Activated CD4-positive, alpha-beta T cell treated with anti-CD3 and anti-CD28 coated beads for 36 hours (primary cell): ENCODE measurements at regions not wholly inside any gene's neighbourhood (a gene's known extent, or its start where the extent isn't known, plus 50 kb on each side); places are given as distances from the start of the nearest gene placed in this dataset.

Experiments used
- ATAC-seq: fragments of 200-7000 bp; cut with Tn5 transposase; one replicate; pipeline ENCODE4 v1.10.0; 2021; ENCODE audit warnings: mild to moderate bottlenecking, moderate library complexity
- CTCF ChIA-PET: fragments of 350-600 bp; sonication (Branson Sonifier 250); formaldehyde crosslinking; loops from one replicate; lab custom pipeline; 2021; ENCODE audit warnings: antibody characterized with exemption; lab: Charles Lee
- POLR2A ChIA-PET: fragments of 350-600 bp; sonication (Branson Sonifier 250); formaldehyde crosslinking; loops from one replicate; lab custom pipeline; 2021; ENCODE audit warnings: antibody characterized with exemption, inconsistent platforms; lab: Charles Lee
- DNase-seq: peaks from one replicate; pipeline ENCODE4 v3.0.0-alpha.2; 2020
- H3K27ac Mint-ChIP-seq: one replicate; pipeline ENCODE4 v1.8.0; 2021; ENCODE audit warnings: mixed read lengths
- H3K27me3 Mint-ChIP-seq: one replicate; pipeline ENCODE4 v1.8.0; 2021; ENCODE audit warnings: mixed read lengths
- H3K36me3 Mint-ChIP-seq: one replicate; pipeline ENCODE4 v1.8.0; 2021; ENCODE audit warnings: low read depth, mixed read lengths
- H3K4me1 Mint-ChIP-seq: one replicate; pipeline ENCODE4 v1.8.0; 2021; ENCODE audit warnings: mixed read lengths
- H3K4me3 Mint-ChIP-seq: one replicate; pipeline ENCODE4 v1.8.0; 2021; ENCODE audit warnings: mild to moderate bottlenecking, moderate library complexity, mixed read lengths
- H3K9me3 Mint-ChIP-seq: one replicate; pipeline ENCODE4 v1.8.0; 2021; ENCODE audit warnings: low read depth, mixed read lengths
- intact Hi-C, 2 experiments: fragments of 100-400 bp; cut with DNase I in 1 of 2; cut with micrococcal nuclease in 1 of 2; formaldehyde crosslinking; loops; one replicate each; pipeline versions ENCODE4 v1.14.2 to v1.15.1; 2022 to 2024; cut with DNase I, micrococcal nuclease

- no peaks in the 10 kb centered on the region for H3K27me3 Mint-ChIP-seq
- DNase-seq, result no peak
- no peak for ATAC-seq
- ChIA-PET POLR2A (no interaction called here), CTCF (interaction anchor here (0.8 kb wide), 1 partner anchor 105 kb away, joined by 3 read pairs; no protein-coding TSS in a partner anchor)
- no peak overlapping the region for H3K27ac Mint-ChIP-seq
- no peaks in the 10 kb centered on the region for H3K36me3 Mint-ChIP-seq
- H3K9me3 Mint-ChIP-seq, result peaks cover 1% of the 10 kb centered on the region
- intact Hi-C loops, result no loop called here
- H3K4me3 Mint-ChIP-seq, result no peak overlapping the region
- no peaks in the 10 kb centered on the region for H3K4me1 Mint-ChIP-seq
Measured at GRCh38 chr9:80435591-80435990, 863.8 kb downstream of the TLE4 start.

DNA sequence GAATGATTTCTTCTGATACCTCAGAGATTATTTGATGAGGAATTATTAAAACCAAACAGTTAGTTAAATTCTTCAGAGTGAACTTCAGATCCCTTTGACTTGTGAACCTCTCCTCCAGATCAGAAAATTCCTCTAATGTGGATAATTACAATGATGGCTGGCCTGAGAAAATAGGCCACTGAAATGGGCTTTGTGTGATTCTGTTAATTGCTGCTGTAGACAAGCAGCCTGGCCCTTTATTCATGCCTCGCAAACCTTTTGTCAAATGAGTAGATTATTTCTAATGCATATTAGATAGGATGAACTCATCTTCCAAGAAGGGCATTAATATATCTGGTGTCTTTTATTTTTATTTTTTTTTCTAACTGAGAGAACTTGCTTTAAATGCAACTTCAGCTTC is 855.2 kb downstream of the TLE4 start:
- CTCF ChIA-PET, result no interaction called here
- Mint-ChIP-seq H3K4me1 (no peaks in the 10 kb centered on the region), H3K36me3 (no peaks in the 10 kb centered on the region), H3K27me3 (no peaks in the 10 kb centered on the region), H3K4me3 (no peak overlapping the region), H3K27ac (no peak overlapping the region), H3K9me3 (peaks cover 1% of the 10 kb centered on the region)
- POLR2A ChIA-PET, result no interaction called here
- no peak for ATAC-seq
- no peak for DNase-seq
- intact Hi-C loops, result no loop called here

- DNase-seq (no peak), ATAC-seq (no peak)
- intact Hi-C loops, result no loop called here
- POLR2A ChIA-PET, result no interaction called here
- peaks cover 20% of the 10 kb centered on the region for H3K9me3 Mint-ChIP-seq
- H3K36me3 Mint-ChIP-seq, result no peaks in the 10 kb centered on the region
- no peak overlapping the region for H3K27ac Mint-ChIP-seq
- no peaks in the 10 kb centered on the region for H3K4me1 Mint-ChIP-seq
- CTCF ChIA-PET, result no interaction called here
- H3K4me3 Mint-ChIP-seq, result no peak overlapping the region
- H3K27me3 Mint-ChIP-seq, result no peaks in the 10 kb centered on the region
Measured at GRCh38 chr9:80417211-80417773, 845.5 kb downstream of the TLE4 start.

DNA sequence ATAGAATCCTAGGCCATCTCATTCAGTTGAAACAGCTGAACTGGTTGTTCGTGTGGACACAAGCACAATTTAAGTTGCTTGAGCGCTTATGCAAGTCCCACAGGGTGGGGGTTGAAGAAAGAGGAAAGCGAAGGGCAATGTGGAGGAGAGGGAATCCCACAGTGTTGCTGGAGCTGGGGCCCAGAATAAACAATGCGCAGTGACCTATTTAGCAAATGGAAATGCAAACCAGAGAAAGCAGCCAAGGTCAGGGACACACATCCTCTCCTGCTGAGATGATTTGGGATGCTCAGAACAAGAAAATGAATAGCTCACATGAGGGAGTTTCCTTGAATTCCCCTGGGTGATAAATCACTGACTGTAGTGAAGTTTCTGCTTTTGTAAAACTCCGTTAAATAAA is 838.3 kb downstream of the TLE4 start:
- H3K36me3 Mint-ChIP-seq, result no peaks in the 10 kb centered on the region
- H3K4me1 Mint-ChIP-seq, result no peaks in the 10 kb centered on the region
- no peak overlapping the region for H3K27ac Mint-ChIP-seq
- H3K27me3 Mint-ChIP-seq, result no peaks in the 10 kb centered on the region
- POLR2A ChIA-PET, result no interaction called here
- no peak overlapping the region for H3K4me3 Mint-ChIP-seq
- CTCF ChIA-PET, result interaction anchor here (0.6 to 0.7 kb wide), 3 partner anchors 42 to 1569 kb away, joined by 3 read pairs; no protein-coding TSS in a partner anchor
- DNase-seq (no peak), ATAC-seq (no peak)
- intact Hi-C loops, result no loop called here
- no peaks in the 10 kb centered on the region for H3K9me3 Mint-ChIP-seq

- Mint-ChIP-seq H3K9me3 (no peaks in the 10 kb centered on the region), H3K36me3 (no peaks in the 10 kb centered on the region), H3K27me3 (no peaks in the 10 kb centered on the region), H3K27ac (no peak overlapping the region), H3K4me1 (no peaks in the 10 kb centered on the region), H3K4me3 (no peak overlapping the region)
- intact Hi-C loops, result no loop called here
- no peak for DNase-seq
- no peak for ATAC-seq
- CTCF ChIA-PET, result no interaction called here
- POLR2A ChIA-PET, result no interaction called here
Measured at GRCh38 chr9:80407220-80407619, 835.5 kb downstream of the TLE4 start.

GRCh38 chr9:80401243-80401642 is 829.5 kb downstream of the TLE4 start:
- Mint-ChIP-seq H3K27me3 (no peaks in the 10 kb centered on the region), H3K36me3 (no peaks in the 10 kb centered on the region), H3K4me3 (no peak overlapping the region), H3K9me3 (no peaks in the 10 kb centered on the region), H3K4me1 (no peaks in the 10 kb centered on the region), H3K27ac (no peak overlapping the region)
- intact Hi-C loops, result no loop called here
- DNase-seq (no peak), ATAC-seq (no peak)
- CTCF ChIA-PET, result no interaction called here
- POLR2A ChIA-PET, result no interaction called here

DNA sequence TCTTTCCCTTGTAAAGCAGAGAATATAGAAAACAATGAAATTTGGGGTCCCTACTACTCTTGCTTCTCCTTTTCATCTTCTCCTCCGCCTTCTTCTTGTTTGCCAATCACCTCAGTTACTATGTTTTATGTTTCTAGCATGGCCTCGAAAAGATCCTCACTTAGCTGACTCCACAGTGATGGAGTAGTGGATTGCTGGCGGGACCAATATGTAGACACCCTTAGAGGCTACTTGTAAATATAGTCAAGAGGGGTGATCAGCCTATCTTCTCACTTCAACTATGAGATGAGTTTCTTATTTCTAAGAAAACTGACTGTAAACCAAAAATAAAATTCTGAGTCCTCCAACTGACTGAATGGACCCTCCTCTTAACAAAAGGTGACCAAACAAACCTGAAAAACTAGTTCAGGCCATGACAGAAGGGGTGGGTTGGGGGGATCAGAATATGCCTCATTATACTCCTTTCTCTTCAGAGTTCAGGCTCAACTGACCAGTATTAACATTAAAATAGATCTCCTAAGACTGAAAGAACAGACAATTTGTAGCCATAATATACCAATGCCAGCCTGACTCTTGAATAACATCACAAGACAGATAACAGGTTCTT is 829.0 kb downstream of the TLE4 start:
- no peak for ATAC-seq
- no peak for DNase-seq
- Mint-ChIP-seq H3K9me3 (no peaks in the 10 kb centered on the region), H3K27me3 (no peaks in the 10 kb centered on the region), H3K4me3 (no peak overlapping the region), H3K27ac (no peak overlapping the region), H3K4me1 (no peaks in the 10 kb centered on the region), H3K36me3 (no peaks in the 10 kb centered on the region)
- ChIA-PET CTCF (no interaction called here), POLR2A (no interaction called here)
- intact Hi-C loops, result no loop called here

GRCh38 chr9:80399606-80400005 is 827.8 kb downstream of the TLE4 start:
- H3K4me3 Mint-ChIP-seq, result no peak overlapping the region
- H3K27ac Mint-ChIP-seq, result no peak overlapping the region
- H3K9me3 Mint-ChIP-seq, result no peaks in the 10 kb centered on the region
- no peaks in the 10 kb centered on the region for H3K27me3 Mint-ChIP-seq
- no peaks in the 10 kb centered on the region for H3K4me1 Mint-ChIP-seq
- DNase-seq (no peak), ATAC-seq (no peak)
- intact Hi-C loops, result no loop called here
- POLR2A ChIA-PET, result no interaction called here
- no peaks in the 10 kb centered on the region for H3K36me3 Mint-ChIP-seq
- CTCF ChIA-PET, result no interaction called here

- ATAC-seq (no peak), DNase-seq (no peak)
- no peaks in the 10 kb centered on the region for H3K4me1 Mint-ChIP-seq
- H3K27ac Mint-ChIP-seq, result no peak overlapping the region
- ChIA-PET CTCF (no interaction called here), POLR2A (no interaction called here)
- no peak overlapping the region for H3K4me3 Mint-ChIP-seq
- no peaks in the 10 kb centered on the region for H3K36me3 Mint-ChIP-seq
- peaks cover 9% of the 10 kb centered on the region for H3K9me3 Mint-ChIP-seq
- H3K27me3 Mint-ChIP-seq, result no peaks in the 10 kb centered on the region
- intact Hi-C loops, result no loop called here
Measured at GRCh38 chr9:80387828-80388227, 816.1 kb downstream of the TLE4 start.

DNA sequence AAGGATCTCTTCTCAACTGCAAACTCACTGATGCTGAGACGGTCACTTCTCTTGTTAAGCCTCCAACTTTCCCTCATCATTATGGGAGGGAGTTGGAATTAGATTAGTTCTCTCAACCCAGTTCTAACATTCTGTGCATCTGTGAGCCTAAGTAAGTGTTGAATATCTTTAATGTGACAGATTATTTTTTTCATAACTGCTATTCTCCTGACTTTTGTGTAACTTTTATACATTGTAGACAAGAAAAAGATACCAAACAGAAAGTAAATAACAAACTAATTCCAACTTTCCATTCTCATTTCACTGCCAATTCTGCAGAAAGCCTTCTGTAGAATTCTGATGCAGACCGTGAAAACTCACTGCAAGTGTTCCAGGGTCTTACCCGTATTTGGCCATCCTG is 813.5 kb downstream of the TLE4 start:
- DNase-seq (no peak), ATAC-seq (no peak)
- H3K27ac Mint-ChIP-seq, result no peak overlapping the region
- no peak overlapping the region for H3K4me3 Mint-ChIP-seq
- H3K27me3 Mint-ChIP-seq, result no peaks in the 10 kb centered on the region
- H3K9me3 Mint-ChIP-seq, result peaks cover 3% of the 10 kb centered on the region
- H3K36me3 Mint-ChIP-seq, result no peaks in the 10 kb centered on the region
- CTCF ChIA-PET, result no interaction called here
- H3K4me1 Mint-ChIP-seq, result no peaks in the 10 kb centered on the region
- intact Hi-C loops, result no loop called here
- POLR2A ChIA-PET, result no interaction called here

- Mint-ChIP-seq H3K27me3 (no peaks in the 10 kb centered on the region), H3K36me3 (no peaks in the 10 kb centered on the region), H3K9me3 (peaks cover 2% of the 10 kb centered on the region), H3K4me1 (no peaks in the 10 kb centered on the region), H3K27ac (no peak overlapping the region), H3K4me3 (no peak overlapping the region)
- POLR2A ChIA-PET, result no interaction called here
- intact Hi-C loops, result no loop called here
- CTCF ChIA-PET, result no interaction called here
- DNase-seq (no peak), ATAC-seq (no peak)
Measured at GRCh38 chr9:80383331-80383730, 811.6 kb downstream of the TLE4 start.

DNA sequence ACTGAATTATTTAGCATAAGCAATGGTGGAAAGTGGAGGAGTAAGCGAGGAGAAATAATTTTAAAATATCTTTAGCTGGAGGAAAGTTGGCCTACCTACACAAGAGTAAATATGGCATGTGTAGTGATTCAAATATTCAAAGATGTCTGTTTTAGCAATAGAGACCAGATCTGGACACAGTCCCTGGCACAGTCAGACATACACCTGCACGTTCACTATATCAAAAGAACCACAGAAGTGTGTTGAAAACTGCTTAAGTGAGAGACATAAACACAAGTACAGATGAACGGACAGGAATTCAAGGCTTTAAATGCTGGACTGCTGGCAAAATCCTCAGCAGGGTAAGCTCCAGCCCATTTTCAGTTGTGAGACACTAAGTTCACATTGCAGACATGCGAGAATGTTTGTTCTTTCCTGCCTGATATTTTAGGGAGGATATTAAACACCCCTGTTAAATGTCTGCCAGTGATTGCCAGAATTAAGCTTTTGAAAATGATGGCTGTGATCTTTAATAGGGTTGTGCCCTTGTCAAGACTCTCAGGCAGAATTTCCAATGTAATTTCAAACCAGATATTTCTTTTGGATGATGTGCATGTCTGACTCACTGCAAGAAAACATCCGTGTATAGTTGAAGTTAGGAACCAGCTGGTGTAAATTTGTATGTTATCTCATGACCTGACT is 810.6 kb downstream of the TLE4 start:
- DNase-seq (no peak), ATAC-seq (no peak)
- intact Hi-C loops, result no loop called here
- Mint-ChIP-seq H3K27me3 (no peaks in the 10 kb centered on the region), H3K9me3 (peaks cover 2% of the 10 kb centered on the region), H3K4me1 (no peaks in the 10 kb centered on the region), H3K36me3 (no peaks in the 10 kb centered on the region), H3K4me3 (no peak overlapping the region), H3K27ac (no peak overlapping the region)
- CTCF ChIA-PET, result no interaction called here
- POLR2A ChIA-PET, result no interaction called here
